ENCODE measurements at regions not wholly inside any gene's neighbourhood (a gene's known extent, or its start where the extent isn't known, plus 50 kb on each side); places are given as distances from the start of the nearest gene placed in this dataset.

- TF ChIP-seq CTCF (conservative IDR thresholded peaks at IDR 0.05) (no peak), EZH2 (IDR thresholded peaks at IDR 0.05; ENCODE audit: low read depth) (no peak)
Measured at GRCh38 chr5:85938201-85938600, 679.5 kb upstream of the COX7C start.
